Body of pancreas (tissue), 4 donors: ENCODE measurements at regions not wholly inside any gene's neighbourhood (a gene's known extent, or its start where the extent isn't known, plus 50 kb on each side); places are given as distances from the start of the nearest gene placed in this dataset.

Experiments used
- ATAC-seq: fragments of 150-250 bp; one replicate; pipeline ENCODE4 v1.9.1; 2016
- DNase-seq, 4 donors: peaks; one replicate each; pipeline ENCODE4 v3.0.0-alpha.2; 2019
- H3K27ac ChIP-seq, 4 donors: fragments of 200-600 bp; sonication (generic); 1 replicate in 3 of 4; 2 replicates in 1 of 4; pipeline versions ENCODE4 v1.5.1 to v1.6.1; 2016 to 2019; ENCODE audit warnings: mild to moderate bottlenecking in 1 of 4, mixed read lengths in 1 of 4, moderate library complexity in 1 of 4
- H3K27me3 ChIP-seq, 2 donors: fragments of 200-600 bp; sonication (generic); one replicate each; pipeline ENCODE4 v1.6.0; 2016; ENCODE audit warnings: mild to moderate bottlenecking in 1 of 2
- H3K36me3 ChIP-seq, 2 donors: fragments of 200-600 bp; sonication (generic); replicated peaks in 1 of 2; 2 replicates each; pipeline ENCODE4 v1.5.1; 2016; ENCODE audit warnings: low read depth in 2 of 2; ENCODE audit not compliant: insufficient read depth in 1 of 2
- H3K4me1 ChIP-seq: fragments of 200-600 bp; sonication (generic); one replicate; pipeline ENCODE4 v1.6.0; 2016
- H3K4me3 ChIP-seq, 2 donors: fragments of 200-600 bp; sonication (generic); 1 replicate in 1 of 2; 2 replicates in 1 of 2; pipeline ENCODE4 v1.5.1; 2016 to 2019
- H3K9me3 ChIP-seq, 3 donors: fragments of 200-600 bp; sonication (generic); 1 replicate in 2 of 3; 2 replicates in 1 of 3; pipeline ENCODE4 v1.5.1; 2016
- POLR2A ChIP-seq, 3 donors: fragments of 450-650 bp; IDR thresholded peaks; one replicate each; pipeline ENCODE4 v1.6.1; 2016; ENCODE audit warnings: antibody characterized with exemption in 3 of 3, mild to moderate bottlenecking in 2 of 3
- WGBS, 2 donors: methylation state at CpG; one replicate each; pipeline ENCODE4 v1.1.5; 2017; 5-methylcytosine and 5-hydroxymethylcytosine counted together
- intact Hi-C: fragments of 100-400 bp; cut with DNase I; formaldehyde crosslinking; loops from one replicate; pipeline ENCODE4 v1.15.1; 2023
- TF ChIP-seq, protein P1 (sequence below), 7 experiments: fragments of 450-650 bp in 4 of 7; fragments of 200-600 bp in 3 of 7; sonication (generic) in 3 of 7; IDR thresholded peaks; one replicate each; pipeline ENCODE4 v1.5.1; 2016 to 2019; ENCODE audit warnings: antibody characterized with exemption in 7 of 7

DNA sequence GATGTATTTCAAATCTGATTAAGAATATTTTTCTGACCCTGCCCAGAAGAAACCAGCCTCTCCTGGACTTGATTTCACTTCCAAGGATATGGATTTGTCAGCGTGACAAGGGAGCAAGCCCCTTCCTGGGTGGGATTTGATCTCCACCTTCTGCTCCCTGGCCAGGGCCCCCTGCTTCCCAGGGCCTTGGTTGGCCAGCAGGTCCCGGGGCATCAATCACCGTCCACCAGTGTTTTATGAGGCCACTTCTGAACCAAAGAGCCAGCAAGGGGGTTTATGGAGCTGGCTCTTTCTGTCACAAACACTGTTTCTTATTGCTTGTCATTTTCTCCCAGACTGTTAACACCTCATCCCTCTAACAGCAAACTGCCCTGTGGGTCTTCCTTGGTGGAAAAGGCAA is 320.5 kb upstream of the SKOR2 start:
- TF ChIP-seq POLR2A (IDR thresholded peaks at IDR 0.05) = no peak
- TF ChIP-seq, protein P1, sequence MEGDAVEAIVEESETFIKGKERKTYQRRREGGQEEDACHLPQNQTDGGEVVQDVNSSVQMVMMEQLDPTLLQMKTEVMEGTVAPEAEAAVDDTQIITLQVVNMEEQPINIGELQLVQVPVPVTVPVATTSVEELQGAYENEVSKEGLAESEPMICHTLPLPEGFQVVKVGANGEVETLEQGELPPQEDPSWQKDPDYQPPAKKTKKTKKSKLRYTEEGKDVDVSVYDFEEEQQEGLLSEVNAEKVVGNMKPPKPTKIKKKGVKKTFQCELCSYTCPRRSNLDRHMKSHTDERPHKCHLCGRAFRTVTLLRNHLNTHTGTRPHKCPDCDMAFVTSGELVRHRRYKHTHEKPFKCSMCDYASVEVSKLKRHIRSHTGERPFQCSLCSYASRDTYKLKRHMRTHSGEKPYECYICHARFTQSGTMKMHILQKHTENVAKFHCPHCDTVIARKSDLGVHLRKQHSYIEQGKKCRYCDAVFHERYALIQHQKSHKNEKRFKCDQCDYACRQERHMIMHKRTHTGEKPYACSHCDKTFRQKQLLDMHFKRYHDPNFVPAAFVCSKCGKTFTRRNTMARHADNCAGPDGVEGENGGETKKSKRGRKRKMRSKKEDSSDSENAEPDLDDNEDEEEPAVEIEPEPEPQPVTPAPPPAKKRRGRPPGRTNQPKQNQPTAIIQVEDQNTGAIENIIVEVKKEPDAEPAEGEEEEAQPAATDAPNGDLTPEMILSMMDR (IDR thresholded peaks at IDR 0.05) = no peak
- Histone ChIP-seq H3K4me1 (no peaks in the 10 kb centered on the region), H3K27me3 (no peaks in the 10 kb centered on the region), H3K9me3 (no peaks in the 10 kb centered on the region), H3K4me3 (no peak overlapping the region), H3K36me3 (no peaks in the 10 kb centered on the region), H3K27ac (no peak overlapping the region)
- no peak for DNase-seq
- 68 to 84% methylated on average over 3 of the region's 3 CpGs for WGBS, 2 donors
- no peak for ATAC-seq
- intact Hi-C loops = no loop called here

DNA sequence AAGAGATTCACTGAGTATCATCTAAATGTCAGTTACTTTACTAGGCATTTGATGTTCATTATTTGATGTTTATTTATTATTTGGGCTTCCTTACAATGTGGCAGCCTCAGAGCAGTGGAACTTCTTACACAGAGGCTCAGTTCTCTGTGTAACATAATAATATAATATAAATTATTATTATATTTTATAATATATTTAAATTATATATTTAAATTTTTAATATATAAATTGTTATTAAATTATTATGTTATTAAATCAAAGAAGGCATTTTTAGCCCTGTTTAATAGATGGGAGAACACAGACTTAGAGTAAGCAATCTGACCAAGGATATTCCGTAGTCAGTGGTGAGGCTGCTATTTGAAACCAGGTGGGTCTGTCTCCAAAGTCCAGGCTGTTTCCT is 315.3 kb upstream of the SKOR2 start:
- 84 to 91% methylated on average over 1 of the region's 1 CpG for WGBS, 2 donors
- Histone ChIP-seq H3K4me1 (no peaks in the 10 kb centered on the region), H3K27me3 (no peaks in the 10 kb centered on the region), H3K4me3 (no peak overlapping the region), H3K27ac (no peak overlapping the region), H3K9me3 (peaks cover 0 to 6% (median 0%) of the 10 kb centered on the region in 3 donors), H3K36me3 (no peaks in the 10 kb centered on the region)
- intact Hi-C loops = no loop called here
- ATAC-seq (no peak), DNase-seq (no peak)
- no peak for TF ChIP-seq POLR2A (IDR thresholded peaks at IDR 0.05)
- TF ChIP-seq, protein P1 (IDR thresholded peaks at IDR 0.05) = no peak

DNA sequence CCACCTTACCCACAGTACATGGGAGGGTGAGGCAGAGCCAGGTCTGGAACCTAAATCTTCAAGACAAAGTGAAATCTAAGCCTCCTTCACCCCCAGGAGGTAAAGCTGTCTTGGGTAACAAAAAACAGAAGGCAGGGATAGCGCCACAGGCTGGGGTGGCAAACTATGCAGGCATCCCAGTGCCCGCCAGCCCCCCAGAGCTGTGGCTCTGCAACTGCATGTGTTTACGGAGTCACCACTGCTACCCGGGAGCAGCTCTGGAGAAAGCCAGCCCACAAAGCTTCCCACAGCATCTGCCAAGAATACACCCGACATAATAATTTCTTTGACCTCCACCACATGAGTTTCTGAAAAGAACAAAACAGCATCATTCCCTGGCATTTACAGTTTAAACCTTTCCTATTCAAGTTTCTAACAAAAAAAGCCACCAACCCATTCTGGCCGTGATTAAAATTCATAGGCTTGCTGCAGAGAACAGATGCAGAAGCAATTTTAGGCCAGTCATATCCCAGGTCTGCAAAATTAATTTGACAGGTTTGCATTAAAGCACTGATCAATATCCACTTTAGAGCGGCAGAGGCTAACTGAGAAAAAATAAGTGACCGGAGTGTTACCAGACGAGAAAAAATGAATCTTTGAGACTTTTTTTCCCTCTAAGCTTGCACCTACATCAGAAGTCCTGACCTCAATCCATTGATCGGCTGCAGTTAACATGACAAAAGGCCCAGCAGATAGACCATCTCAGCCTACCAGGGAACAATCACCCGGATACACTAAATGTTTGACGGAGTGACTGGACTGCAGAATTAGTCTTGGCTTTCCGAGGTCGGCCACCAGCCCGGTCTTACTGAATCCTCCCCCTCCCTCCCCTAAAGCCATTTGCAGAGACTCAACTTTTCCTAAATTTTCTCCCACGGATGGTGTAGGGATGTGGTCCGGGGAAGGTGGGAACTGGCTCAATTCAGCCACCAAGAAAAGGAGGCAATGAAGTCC is 309.6 kb upstream of the SKOR2 start:
- DNase-seq (no peak), ATAC-seq (no peak)
- Histone ChIP-seq H3K4me3 (no peak overlapping the region), H3K9me3 (peaks cover 0 to 6% (median 0%) of the 10 kb centered on the region in 3 donors), H3K27ac (no peak overlapping the region), H3K4me1 (no peaks in the 10 kb centered on the region), H3K27me3 (no peaks in the 10 kb centered on the region), H3K36me3 (no peaks in the 10 kb centered on the region)
- 27 to 33% methylated on average over 17 of the region's 17 CpGs for WGBS, 2 donors
- TF ChIP-seq POLR2A (IDR thresholded peaks at IDR 0.05) = no peak
- TF ChIP-seq, protein P1 (IDR thresholded peaks at IDR 0.05) = no peak
- intact Hi-C loops = no loop called here

DNA sequence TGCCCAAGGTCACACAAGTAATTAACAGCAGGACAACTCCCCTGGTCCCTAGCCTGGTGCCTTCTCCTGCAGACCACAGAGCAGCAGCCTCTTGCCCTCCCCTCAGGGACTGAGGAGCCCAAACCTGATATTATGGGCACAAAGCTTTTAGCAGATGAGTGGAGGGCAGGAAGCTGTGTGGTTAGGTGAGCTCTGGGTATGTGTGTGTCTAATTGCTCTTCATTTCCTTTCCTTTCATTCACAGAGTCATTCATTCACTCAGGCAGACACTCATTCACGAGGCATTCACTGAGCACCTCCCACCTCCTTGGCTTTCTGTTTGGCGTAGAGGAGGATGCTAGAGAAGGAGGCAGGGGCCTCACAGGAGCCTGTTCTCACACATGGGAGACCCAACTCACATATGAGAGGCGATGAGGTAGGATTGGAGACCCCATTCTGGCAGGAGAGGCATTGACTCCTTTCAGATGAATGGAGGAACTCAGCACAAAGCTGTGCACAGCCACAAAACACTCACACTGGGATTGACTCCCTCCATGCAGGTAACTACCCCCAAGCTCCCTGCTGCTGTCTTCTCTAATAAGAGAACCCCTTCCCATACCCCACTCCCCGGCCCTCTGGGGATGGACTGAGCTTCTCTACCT is 306.8 kb upstream of the SKOR2 start:
- no peaks in the 10 kb centered on the region for H3K27me3 ChIP-seq
- H3K36me3 ChIP-seq = no peaks in the 10 kb centered on the region
- no peaks in the 10 kb centered on the region for H3K4me1 ChIP-seq
- intact Hi-C loops = no loop called here
- no peak for DNase-seq
- H3K27ac ChIP-seq = no peak overlapping the region
- H3K4me3 ChIP-seq = no peak overlapping the region
- WGBS, 2 donors = 48 to 54% methylated on average over 4 of the region's 4 CpGs
- TF ChIP-seq, protein P1 (IDR thresholded peaks at IDR 0.05) = no peak
- TF ChIP-seq POLR2A (IDR thresholded peaks at IDR 0.05) = no peak
- no peaks in the 10 kb centered on the region for H3K9me3 ChIP-seq
- no peak for ATAC-seq
